ENCODE measurements at regions not wholly inside any gene's neighbourhood (a gene's known extent, or its start where the extent isn't known, plus 50 kb on each side); places are given as distances from the start of the nearest gene placed in this dataset.

GRCh38 chr2:238635647-238636051 is 208.9 kb downstream of the ASB1 start:
- TF ChIP-seq, protein P1, sequence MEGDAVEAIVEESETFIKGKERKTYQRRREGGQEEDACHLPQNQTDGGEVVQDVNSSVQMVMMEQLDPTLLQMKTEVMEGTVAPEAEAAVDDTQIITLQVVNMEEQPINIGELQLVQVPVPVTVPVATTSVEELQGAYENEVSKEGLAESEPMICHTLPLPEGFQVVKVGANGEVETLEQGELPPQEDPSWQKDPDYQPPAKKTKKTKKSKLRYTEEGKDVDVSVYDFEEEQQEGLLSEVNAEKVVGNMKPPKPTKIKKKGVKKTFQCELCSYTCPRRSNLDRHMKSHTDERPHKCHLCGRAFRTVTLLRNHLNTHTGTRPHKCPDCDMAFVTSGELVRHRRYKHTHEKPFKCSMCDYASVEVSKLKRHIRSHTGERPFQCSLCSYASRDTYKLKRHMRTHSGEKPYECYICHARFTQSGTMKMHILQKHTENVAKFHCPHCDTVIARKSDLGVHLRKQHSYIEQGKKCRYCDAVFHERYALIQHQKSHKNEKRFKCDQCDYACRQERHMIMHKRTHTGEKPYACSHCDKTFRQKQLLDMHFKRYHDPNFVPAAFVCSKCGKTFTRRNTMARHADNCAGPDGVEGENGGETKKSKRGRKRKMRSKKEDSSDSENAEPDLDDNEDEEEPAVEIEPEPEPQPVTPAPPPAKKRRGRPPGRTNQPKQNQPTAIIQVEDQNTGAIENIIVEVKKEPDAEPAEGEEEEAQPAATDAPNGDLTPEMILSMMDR (IDR thresholded peaks at IDR 0.05), result no peak
- TF ChIP-seq EP300 (IDR thresholded peaks at IDR 0.05), result no peak

All from gastroesophageal sphincter (tissue), 3 donors.